KMS-11 (cell line): ENCODE measurements at regions not wholly inside any gene's neighbourhood (a gene's known extent, or its start where the extent isn't known, plus 50 kb on each side); places are given as distances from the start of the nearest gene placed in this dataset.

ENCODE experiments used
- H2AFZ ChIP-seq: fragments of 200-600 bp; sonication (generic); 2 replicates; pipeline ENCODE4 v1.6.1; 2016; ENCODE audit warnings: antibody characterized with exemption, mixed run types, low read depth
- H3K27ac ChIP-seq: fragments of 200-600 bp; sonication (generic); 2 replicates; pipeline ENCODE4 v1.6.1; 2016; ENCODE audit warnings: mild to moderate bottlenecking, mixed run types
- H3K27me3 ChIP-seq: fragments of 200-600 bp; sonication (generic); 2 replicates; pipeline ENCODE4 v1.6.1; 2017; ENCODE audit warnings: mild to moderate bottlenecking, low read depth, mixed run types, moderate library complexity; ENCODE audit not compliant: insufficient read depth
- H3K36me3 ChIP-seq: fragments of 200-600 bp; sonication (generic); 2 replicates; pipeline ENCODE4 v1.6.1; 2017; ENCODE audit warnings: mild to moderate bottlenecking, mixed run types; ENCODE audit not compliant: insufficient read depth
- H3K4me1 ChIP-seq: fragments of 200-600 bp; sonication (generic); 2 replicates; pipeline ENCODE4 v1.6.1; 2016; ENCODE audit warnings: mild to moderate bottlenecking, low read depth, mixed run types; ENCODE audit not compliant: poor library complexity, severe bottlenecking
- H3K4me2 ChIP-seq: fragments of 200-600 bp; sonication (generic); 2 replicates; pipeline ENCODE4 v1.7.0; 2016; ENCODE audit warnings: mild to moderate bottlenecking, mixed run types
- H3K4me3 ChIP-seq: fragments of 200-600 bp; sonication (generic); IDR thresholded peaks from 2 replicates; pipeline ENCODE4 v1.6.1; 2017; ENCODE audit warnings: low read depth, low read length, mixed read lengths; ENCODE audit not compliant: insufficient read depth
- H3K79me2 ChIP-seq: fragments of 200-600 bp; sonication (generic); 2 replicates; pipeline ENCODE4 v1.6.1; 2016; ENCODE audit warnings: low read depth, mixed run types; ENCODE audit not compliant: insufficient read depth
- H3K9ac ChIP-seq: fragments of 200-600 bp; sonication (generic); 2 replicates; pipeline ENCODE4 v1.6.1; 2016; ENCODE audit warnings: mild to moderate bottlenecking, mixed run types
- H4K20me1 ChIP-seq: fragments of 200-600 bp; sonication (generic); 2 replicates; pipeline ENCODE4 v1.6.1; 2016; ENCODE audit warnings: mild to moderate bottlenecking, mixed run types; ENCODE audit not compliant: insufficient read depth
- CTCF ChIP-seq: fragments of 200-600 bp; sonication (generic); conservative IDR thresholded peaks from 2 replicates; pipeline ENCODE4 v1.6.1; 2017; ENCODE audit warnings: low read depth, mild to moderate bottlenecking, antibody characterized with exemption, low read length, moderate library complexity, mixed read lengths

GRCh38 chr16:64580558-64580957 is 541.3 kb downstream of the CDH11 start:
- Histone ChIP-seq H3K9ac (no peak overlapping the region), H3K27ac (no peak overlapping the region), H3K4me3 (no peak overlapping the region), H3K79me2 (no peaks in the 10 kb centered on the region), H3K4me2 (no peak overlapping the region), H3K36me3 (no peaks in the 10 kb centered on the region), H3K27me3 (no peaks in the 10 kb centered on the region), H3K4me1 (no peaks in the 10 kb centered on the region), H4K20me1 (no peaks in the 10 kb centered on the region), H2AFZ (no peak overlapping the region)
- TF ChIP-seq CTCF: no peak

- no peak overlapping the region for H3K9ac ChIP-seq
- H3K27ac ChIP-seq: no peak overlapping the region
- H2AFZ ChIP-seq: no peak overlapping the region
- no peaks in the 10 kb centered on the region for H3K27me3 ChIP-seq
- no peaks in the 10 kb centered on the region for H4K20me1 ChIP-seq
- no peaks in the 10 kb centered on the region for H3K4me1 ChIP-seq
- H3K36me3 ChIP-seq: no peaks in the 10 kb centered on the region
- no peak for TF ChIP-seq CTCF
- no peaks in the 10 kb centered on the region for H3K79me2 ChIP-seq
- no peak overlapping the region for H3K4me2 ChIP-seq
- no peak overlapping the region for H3K4me3 ChIP-seq
Measured at GRCh38 chr16:64579712-64580111, 542.2 kb downstream of the CDH11 start.

- H2AFZ ChIP-seq: no peak overlapping the region
- H3K27ac ChIP-seq: no peak overlapping the region
- no peaks in the 10 kb centered on the region for H3K79me2 ChIP-seq
- no peak for TF ChIP-seq CTCF
- H3K27me3 ChIP-seq: no peaks in the 10 kb centered on the region
- no peaks in the 10 kb centered on the region for H3K36me3 ChIP-seq
- no peaks in the 10 kb centered on the region for H4K20me1 ChIP-seq
- peaks cover 13% of the 10 kb centered on the region for H3K4me1 ChIP-seq
- H3K4me2 ChIP-seq: no peak overlapping the region
- no peak overlapping the region for H3K9ac ChIP-seq
- no peak overlapping the region for H3K4me3 ChIP-seq
Measured at GRCh38 chr16:64545768-64546167, 576.1 kb downstream of the CDH11 start.

GRCh38 chr16:64544859-64545258 is 577.0 kb downstream of the CDH11 start:
- Histone ChIP-seq H3K4me1 (peaks cover 13% of the 10 kb centered on the region), H3K4me2 (no peak overlapping the region), H3K4me3 (no peak overlapping the region), H4K20me1 (no peaks in the 10 kb centered on the region), H3K9ac (no peak overlapping the region), H3K27ac (no peak overlapping the region), H2AFZ (no peak overlapping the region), H3K79me2 (no peaks in the 10 kb centered on the region), H3K27me3 (no peaks in the 10 kb centered on the region), H3K36me3 (no peaks in the 10 kb centered on the region)
- no peak for TF ChIP-seq CTCF
